Cerebellar cortex (tissue), 1 donor: ENCODE measurements at regions not wholly inside any gene's neighbourhood (a gene's known extent, or its start where the extent isn't known, plus 50 kb on each side); places are given as distances from the start of the nearest gene placed in this dataset.

Experiments used
- DNase-seq: peaks from one replicate; pipeline ENCODE4 v3.0.0-alpha.2; 2015; ENCODE audit warnings: low spot score

- DNase-seq = no peak
Observed at GRCh38 chr14:38901791-38902190, 201.2 kb downstream of the SEC23A start.

- DNase-seq = no peak
Observed at GRCh38 chr14:38900887-38901286, 202.1 kb downstream of the SEC23A start.

- DNase-seq = no peak
Observed at GRCh38 chr14:38887696-38888095, 215.3 kb downstream of the SEC23A start.

GRCh38 chr14:38884109-38884508, 218.9 kb downstream of the SEC23A start:
- DNase-seq = no peak

GRCh38 chr14:38883127-38883526, 219.9 kb downstream of the SEC23A start:
- DNase-seq = no peak

GRCh38 chr14:38882533-38882932, 220.5 kb downstream of the SEC23A start:
- DNase-seq = no peak

GRCh38 chr14:38880643-38881524, 222.2 kb downstream of the SEC23A start:
- no peak for DNase-seq

- DNase-seq = no peak
Observed at GRCh38 chr14:38877744-38878388, 225.2 kb downstream of the SEC23A start.

GRCh38 chr14:38874721-38875120, 228.3 kb downstream of the SEC23A start:
- DNase-seq = no peak

GRCh38 chr14:38873941-38874612, 229.0 kb downstream of the SEC23A start:
- DNase-seq = no peak

GRCh38 chr14:38870296-38870836, 232.7 kb downstream of the SEC23A start:
- no peak for DNase-seq

GRCh38 chr14:38868399-38869290, 234.4 kb downstream of the SEC23A start:
- DNase-seq = no peak

- DNase-seq = peak; percentile 67
Observed at GRCh38 chr14:38867561-38868150, 235.4 kb downstream of the SEC23A start.

- DNase-seq = no peak
Observed at GRCh38 chr14:38866461-38866860, 236.6 kb downstream of the SEC23A start.

- DNase-seq = no peak
Observed at GRCh38 chr14:38862366-38862765, 240.7 kb downstream of the SEC23A start.

GRCh38 chr14:38860530-38860929, 242.5 kb downstream of the SEC23A start:
- no peak for DNase-seq

GRCh38 chr14:38856798-38857197, 246.2 kb downstream of the SEC23A start:
- DNase-seq = no peak

- no peak for DNase-seq
Observed at GRCh38 chr14:38855513-38855912, 247.5 kb downstream of the SEC23A start.

GRCh38 chr14:38851111-38851510, 251.9 kb downstream of the SEC23A start:
- no peak for DNase-seq

- no peak for DNase-seq
Observed at GRCh38 chr14:38850664-38851063, 252.4 kb downstream of the SEC23A start.
